Hepatocyte (in vitro differentiated cells): ENCODE measurements at regions not wholly inside any gene's neighbourhood (a gene's known extent, or its start where the extent isn't known, plus 50 kb on each side); places are given as distances from the start of the nearest gene placed in this dataset.

Source experiments
- CTCF ChIP-seq: fragments of 200-600 bp; sonication (generic); IDR thresholded peaks from 2 replicates; pipeline ENCODE4 v1.5.1; 2016; ENCODE audit warnings: antibody characterized with exemption, mild to moderate bottlenecking; ENCODE audit not compliant: poor library complexity
- EZH2 ChIP-seq: fragments of 200-600 bp; sonication (generic); IDR thresholded peaks from 2 replicates; pipeline ENCODE4 v1.6.1; 2016; ENCODE audit warnings: antibody characterized with exemption, mild to moderate bottlenecking, borderline replicate concordance

GRCh38 chr10:43760514-43760913, 111.8 kb upstream of the ZNF32 start:
- TF ChIP-seq EZH2, result no peak
- TF ChIP-seq CTCF, result no peak
